Right ventricle myocardium inferior (tissue), 1 donor: ENCODE measurements at regions not wholly inside any gene's neighbourhood (a gene's known extent, or its start where the extent isn't known, plus 50 kb on each side); places are given as distances from the start of the nearest gene placed in this dataset.

Experiments
- ATAC-seq: fragments of 200-7000 bp; cut with Tn5 transposase; one replicate; pipeline ENCODE4 v1.9.1; 2020; ENCODE audit warnings: mild to moderate bottlenecking, moderate library complexity
- DNase-seq: peaks from one replicate; pipeline ENCODE4 v3.0.0; 2021; ENCODE audit errors: missing footprints
- intact Hi-C: fragments of 100-400 bp; cut with DNase I; formaldehyde crosslinking; loops from one replicate; pipeline ENCODE4 v1.11.0; 2022
- donor health status: DM: no; HTN: yes; CAD: no; lungs with severe emphysema.

- DNase-seq: no peak
- no peak for ATAC-seq
- intact Hi-C loops: no loop called here
These were observed 335.9 kb downstream of the PARP8 start for GRCh38 chr5:51002368-51002767.

- intact Hi-C loops: no loop called here
- ATAC-seq: no peak
- DNase-seq: no peak
These were observed 346.6 kb downstream of the PARP8 start for GRCh38 chr5:51013036-51013435.

- ATAC-seq (no peak), DNase-seq (no peak)
- intact Hi-C loops: no loop called here
These were observed 352.0 kb downstream of the PARP8 start for GRCh38 chr5:51018423-51018822.

- no peak for ATAC-seq
- DNase-seq: no peak
- intact Hi-C loops: no loop called here
These were observed 357.8 kb downstream of the PARP8 start for GRCh38 chr5:51024263-51024662.

- ATAC-seq: no peak
- no peak for DNase-seq
- intact Hi-C loops: no loop called here
These were observed 356.0 kb upstream of the ISL1 start for GRCh38 chr5:51027271-51027670.

- DNase-seq (no peak), ATAC-seq (no peak)
- intact Hi-C loops: no loop called here
These were observed 354.9 kb upstream of the ISL1 start for GRCh38 chr5:51028394-51028793.

- no peak for DNase-seq
- intact Hi-C loops: no loop called here
- ATAC-seq: no peak
These were observed 350.0 kb upstream of the ISL1 start for GRCh38 chr5:51033215-51033614.

GRCh38 chr5:51034222-51034901, 348.9 kb upstream of the ISL1 start:
- DNase-seq (no peak), ATAC-seq (no peak)

GRCh38 chr5:51039424-51040329, 343.6 kb upstream of the ISL1 start:
- intact Hi-C loops: no loop called here
- ATAC-seq (no peak), DNase-seq (no peak)

More at GRCh38 chr5:51034222-51034901, 348.9 kb upstream of the ISL1 start:
- intact Hi-C loops: no loop called here

- DNase-seq (no peak), ATAC-seq (no peak)
- intact Hi-C loops: no loop called here
These were observed 339.5 kb upstream of the ISL1 start for GRCh38 chr5:51043745-51044144.

- ATAC-seq (no peak), DNase-seq (no peak)
- intact Hi-C loops: no loop called here
These were observed 335.9 kb upstream of the ISL1 start for GRCh38 chr5:51047369-51047768.

GRCh38 chr5:51053361-51053760, 329.9 kb upstream of the ISL1 start:
- ATAC-seq (no peak), DNase-seq (no peak)
- intact Hi-C loops: no loop called here

- intact Hi-C loops: no loop called here
- ATAC-seq: no peak
- DNase-seq: no peak
These were observed 322.3 kb upstream of the ISL1 start for GRCh38 chr5:51060953-51061352.

- DNase-seq (peak; percentile 63), ATAC-seq (no peak)
- intact Hi-C loops: no loop called here
These were observed 310.3 kb upstream of the ISL1 start for GRCh38 chr5:51072937-51073336.

- intact Hi-C loops: no loop called here
- no peak for ATAC-seq
- DNase-seq: no peak
These were observed 300.5 kb upstream of the ISL1 start for GRCh38 chr5:51082741-51083140.

GRCh38 chr5:51091816-51092215, 291.4 kb upstream of the ISL1 start:
- intact Hi-C loops: no loop called here
- ATAC-seq (no peak), DNase-seq (no peak)

- intact Hi-C loops: no loop called here
- DNase-seq (no peak), ATAC-seq (no peak)
These were observed 287.8 kb upstream of the ISL1 start for GRCh38 chr5:51095486-51095885.

- intact Hi-C loops: no loop called here
- no peak for ATAC-seq
- DNase-seq: no peak
These were observed 286.4 kb upstream of the ISL1 start for GRCh38 chr5:51096859-51097258.

- intact Hi-C loops: no loop called here
- DNase-seq (no peak), ATAC-seq (no peak)
These were observed 283.9 kb upstream of the ISL1 start for GRCh38 chr5:51099173-51099853.

GRCh38 chr5:51104556-51104955, 278.7 kb upstream of the ISL1 start:
- ATAC-seq (no peak), DNase-seq (no peak)
- intact Hi-C loops: no loop called here
